ENCODE measurements at regions not wholly inside any gene's neighbourhood (a gene's known extent, or its start where the extent isn't known, plus 50 kb on each side); places are given as distances from the start of the nearest gene placed in this dataset.
"Not testable (repeated sequence)": the region's sequence is repeated elsewhere in the genome, so short reads cannot be mapped to it uniquely, and the experiment has no call there.

- DNase-seq, result no peak
Observed at GRCh38 chr18:10321576-10321975, 132.9 kb upstream of the APCDD1 start.

DNA sequence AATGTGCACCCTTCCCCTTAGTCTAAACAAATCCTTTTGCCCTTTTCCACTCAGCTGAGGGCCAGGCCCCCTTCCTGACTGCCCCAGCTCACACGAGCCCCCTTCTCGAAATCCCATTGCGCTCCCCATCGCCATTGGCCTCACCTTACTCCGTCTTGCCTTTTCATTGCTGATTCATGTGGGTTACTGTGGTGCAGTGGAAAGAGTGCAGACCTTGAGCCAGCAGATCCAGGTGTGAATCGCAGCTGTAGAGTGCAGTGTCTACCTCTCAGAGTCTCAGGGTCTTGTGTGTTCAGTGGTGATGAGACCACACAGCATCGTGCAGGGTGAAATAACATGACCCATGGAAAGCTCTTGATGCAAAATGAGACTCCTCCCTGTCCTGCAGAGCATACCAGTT, 132.4 kb upstream of the APCDD1 start:
- DNase-seq, result no peak

DNA sequence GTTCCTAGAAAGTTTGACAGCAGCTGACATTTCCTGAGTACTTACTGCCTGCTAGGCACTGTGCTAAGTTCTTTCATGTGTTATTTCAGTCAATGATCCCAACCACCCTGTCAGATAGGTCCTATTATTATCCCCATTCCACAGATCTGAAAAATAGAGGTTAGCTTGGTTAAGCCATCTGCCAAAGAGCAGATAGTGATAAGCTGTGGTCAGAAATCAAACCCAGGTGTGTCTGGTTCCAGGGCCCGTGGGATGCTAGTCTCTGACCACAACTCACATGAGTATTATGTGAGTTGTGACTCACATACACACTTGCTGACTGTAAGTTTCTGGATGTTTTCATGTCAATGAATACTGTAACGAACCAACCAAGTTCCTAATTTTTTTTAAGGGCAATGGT, 132.0 kb upstream of the APCDD1 start:
- DNase-seq, result no peak

GRCh38 chr18:10329101-10329500, 125.3 kb upstream of the APCDD1 start:
- DNase-seq, result no peak

GRCh38 chr18:10330428-10330827, 124.0 kb upstream of the APCDD1 start:
- DNase-seq, result no peak

GRCh38 chr18:10332452-10332851, 122.0 kb upstream of the APCDD1 start:
- no peak for DNase-seq

- DNase-seq, result no peak
Observed at GRCh38 chr18:10336749-10337350, 117.6 kb upstream of the APCDD1 start.

GRCh38 chr18:10340821-10341220, 113.6 kb upstream of the APCDD1 start:
- no peak for DNase-seq

DNA sequence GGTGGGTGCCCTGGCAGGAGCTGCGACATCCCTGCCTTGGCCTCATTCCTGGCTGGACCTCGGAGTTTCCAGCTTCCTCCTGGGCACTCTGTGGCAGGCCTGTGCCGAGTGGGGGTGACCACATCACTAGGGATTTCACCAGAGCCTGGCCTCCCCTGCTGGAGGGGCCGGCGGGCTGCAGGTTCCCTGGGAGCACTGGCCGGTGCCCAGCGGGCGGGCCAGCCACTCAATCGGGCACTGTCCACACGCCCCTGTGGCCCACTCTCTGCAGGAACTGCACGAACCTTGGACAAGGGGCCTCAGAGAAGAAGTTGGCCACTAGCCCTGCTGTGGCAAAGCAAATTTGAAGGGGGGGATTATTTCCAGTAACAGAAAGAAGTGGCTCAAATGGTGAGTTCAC, 110.7 kb upstream of the APCDD1 start:
- no peak for DNase-seq

DNA sequence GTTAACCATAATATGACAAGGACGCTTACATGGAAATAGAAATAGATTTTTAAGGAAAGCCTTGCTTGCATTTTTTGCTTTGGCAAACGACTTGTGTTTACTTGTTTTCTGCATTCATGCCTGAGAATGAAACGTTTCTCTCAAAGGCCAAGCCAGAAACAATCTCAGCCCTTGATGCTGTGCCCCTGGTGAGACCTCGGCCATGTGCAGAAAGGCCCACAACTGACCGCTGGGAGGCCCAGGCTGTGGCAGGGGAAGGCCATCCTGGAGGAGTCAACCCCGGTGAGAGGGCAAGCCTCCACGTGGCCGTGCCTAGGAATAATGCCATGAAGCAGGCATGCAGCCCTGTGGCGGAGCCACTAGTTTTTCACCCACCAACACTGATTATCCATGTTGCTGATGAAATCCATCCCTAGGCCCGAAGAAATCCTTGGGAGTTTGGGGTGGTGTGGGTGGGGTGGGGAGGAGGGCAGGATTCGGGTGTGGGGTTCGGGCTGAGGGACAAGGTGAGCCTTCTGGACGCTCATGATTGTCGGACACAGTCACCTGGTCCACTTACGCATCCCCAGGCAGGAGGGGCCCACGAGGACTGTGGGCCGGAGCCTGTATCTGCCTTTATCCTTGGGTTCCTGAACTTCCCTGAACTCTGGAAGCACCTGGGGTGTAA, 107.6 kb upstream of the APCDD1 start:
- no peak for DNase-seq

- no peak for DNase-seq
Observed at GRCh38 chr18:10349561-10349960, 104.9 kb upstream of the APCDD1 start.

DNA sequence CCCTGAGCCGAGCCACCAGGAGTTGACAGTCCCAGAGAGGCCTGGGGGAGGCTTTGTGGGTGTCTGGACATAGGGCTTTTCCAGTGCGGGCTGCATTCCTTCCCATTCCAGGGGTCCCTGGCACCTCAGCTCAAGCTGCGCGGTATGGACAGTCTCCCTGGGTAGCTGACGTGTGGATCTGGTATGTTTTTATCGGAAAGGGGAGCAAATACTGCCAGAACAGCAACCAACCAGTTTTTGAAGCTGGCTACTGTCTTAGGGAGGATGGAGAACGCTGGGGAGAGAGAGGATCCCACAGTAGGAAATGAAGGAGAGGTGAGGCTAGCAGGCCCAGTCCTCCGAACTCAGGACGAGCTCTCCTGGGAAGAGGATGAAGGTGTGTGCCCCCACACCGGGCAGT, 103.8 kb upstream of the APCDD1 start:
- DNase-seq, result no peak

DNA sequence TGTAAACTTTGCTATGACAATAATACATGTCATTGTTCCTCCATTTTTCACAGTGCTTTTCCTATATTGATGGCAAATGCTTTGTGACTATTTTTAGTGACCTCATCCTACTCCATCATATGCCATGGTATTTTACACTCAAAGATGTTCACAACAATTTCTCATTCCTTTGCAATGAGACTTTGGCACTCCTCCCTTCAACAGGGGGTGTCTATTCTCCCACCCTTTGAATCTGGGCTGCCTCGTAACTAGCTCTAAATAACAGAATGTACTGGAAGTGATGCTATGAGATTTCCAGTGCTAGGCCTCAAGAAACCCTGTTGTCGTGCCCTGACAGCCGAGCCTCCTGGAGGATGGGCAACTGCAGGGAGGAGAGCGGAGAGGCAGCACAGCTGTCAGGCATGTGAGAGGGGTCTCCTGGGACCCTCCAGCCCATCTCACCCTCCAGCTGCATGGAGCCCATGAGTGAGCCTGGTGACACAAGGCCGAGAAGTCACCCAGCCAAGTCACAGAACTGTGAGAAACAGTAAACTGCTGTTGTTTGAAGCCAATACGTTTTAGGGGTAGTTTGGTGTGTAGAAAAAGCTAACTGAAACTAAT, 103.1 kb upstream of the APCDD1 start:
- no peak for DNase-seq

- no peak for DNase-seq
Observed at GRCh38 chr18:10351858-10352257, 102.6 kb upstream of the APCDD1 start.

GRCh38 chr18:10352671-10353070, 101.8 kb upstream of the APCDD1 start:
- no peak for DNase-seq

- DNase-seq, result no peak
Observed at GRCh38 chr18:10353791-10354190, 100.6 kb upstream of the APCDD1 start.

GRCh38 chr18:10354241-10354811, 100.1 kb upstream of the APCDD1 start:
- DNase-seq, result no peak

DNA sequence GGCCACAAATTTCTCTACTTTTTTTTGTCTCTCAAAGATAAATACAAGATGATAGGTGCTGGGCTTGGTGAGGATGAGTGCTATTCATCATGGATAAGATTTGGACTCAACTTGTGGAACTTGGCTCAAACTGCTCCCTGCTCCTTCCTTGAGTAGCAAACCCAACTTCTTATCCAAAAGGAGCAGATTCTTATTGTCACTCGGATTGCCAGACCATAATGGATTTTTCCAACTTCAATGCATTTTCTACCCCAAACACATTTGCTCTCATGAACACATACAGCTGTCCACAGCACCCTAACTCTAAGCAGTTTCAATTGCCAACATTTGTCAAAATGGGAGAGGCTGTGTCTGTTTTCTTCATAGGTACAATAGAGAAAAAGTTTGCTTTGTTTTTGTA, 99.5 kb upstream of the APCDD1 start:
- DNase-seq, result no peak

GRCh38 chr18:10356999-10357398, 97.4 kb upstream of the APCDD1 start:
- not testable (repeated sequence) for DNase-seq

DNA sequence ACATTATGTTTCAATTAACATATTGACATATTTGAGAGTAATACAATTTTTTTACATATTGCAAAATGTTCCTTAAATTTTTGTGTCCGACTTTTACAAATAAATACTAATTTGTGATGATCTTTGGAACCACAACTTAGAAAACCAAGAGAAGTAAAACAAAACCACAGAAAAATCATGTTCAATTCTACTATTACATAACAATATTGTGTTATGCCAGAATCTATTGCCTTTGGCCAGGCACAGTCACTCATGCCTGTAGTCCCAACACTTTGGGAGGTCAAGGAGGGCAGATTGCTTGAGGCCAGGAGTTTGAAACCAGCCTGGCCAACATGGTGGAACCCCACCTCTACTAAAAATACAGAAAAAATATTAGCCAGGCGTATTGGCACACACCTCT, 92.8 kb upstream of the APCDD1 start:
- DNase-seq, result no peak

- no peak for DNase-seq
Observed at GRCh38 chr18:10365021-10365500, 89.4 kb upstream of the APCDD1 start.

DNA sequence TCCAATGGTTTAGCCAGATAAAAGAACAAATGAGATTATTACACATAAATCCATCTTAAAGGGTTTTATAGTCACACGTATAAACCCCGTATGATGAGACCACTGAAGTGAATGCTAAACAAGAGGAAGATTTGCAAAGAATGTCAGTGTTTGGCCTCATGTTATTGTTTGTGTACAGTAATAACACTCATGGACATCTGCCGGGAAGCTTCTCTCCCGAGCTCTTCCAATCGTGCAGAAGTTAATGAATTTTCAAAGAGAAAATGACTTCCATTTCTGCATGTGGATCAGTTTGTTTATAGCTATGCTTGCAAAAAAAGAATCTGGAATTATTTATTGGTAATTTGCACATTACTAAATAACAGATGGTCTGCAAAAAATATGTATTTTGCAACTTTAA, 88.5 kb upstream of the APCDD1 start:
- DNase-seq, result no peak

GRCh38 chr18:10367836-10368235, 86.6 kb upstream of the APCDD1 start:
- DNase-seq, result no peak

Measured in activated CD4-positive, alpha-beta T cell treated with anti-CD3 and anti-CD28 coated beads for 48 hours (primary cell).